K562 (cell line): ENCODE measurements at regions not wholly inside any gene's neighbourhood (a gene's known extent, or its start where the extent isn't known, plus 50 kb on each side); places are given as distances from the start of the nearest gene placed in this dataset.

Experiments used
- ATAC-seq: fragments of 200-7000 bp; cut with Tn5 transposase; 3 replicates; pipeline ENCODE4 v1.9.1; 2020; ENCODE audit warnings: moderate library complexity
- BruUV-seq: library from RNA; stranded (reverse); fragments of 400-500 nt; replicated peaks from 2 replicates; lab custom pipeline; 2021; lab: Mats Ljungman, UMichigan
- CTCF ChIA-PET: fragments of 300-600 bp; formaldehyde crosslinking; extraction: SDS; loops from one replicate; lab custom pipeline; 2021; ENCODE audit warnings: low intra/inter-chr PET ratio; lab: Yijun Ruan, JAX
- POLR2A ChIA-PET: fragments of 300-600, 350-650 bp; sonication (Branson Sonifier 250); formaldehyde crosslinking; extraction: SDS; loops from one replicate; lab custom pipeline; 2021; ENCODE audit warnings: antibody characterized with exemption, inconsistent platforms; lab: Yijun Ruan, JAX
- DNase-seq, 4 experiments: peaks; one replicate each; pipeline versions ENCODE4 v3.0.0 to v3.0.0-alpha.2; 2011 to 2018; ENCODE audit warnings: low spot score in 3 of 4, mixed read lengths in 3 of 4; ENCODE audit errors: extremely low read depth in 1 of 4
- FAIRE-seq: peaks from 2 replicates; lab custom pipeline; 2011; peaks lifted over from hg19 to GRCh38; lab: Jason Lieb, UNC
- H2AFZ ChIP-seq: 2 replicates; pipeline ENCODE4 v1.6.0; 2011; ENCODE audit warnings: low read depth, low read length, control low read depth, inconsistent platforms
- H3K27ac ChIP-seq: fragments of 200-600 bp; 3 replicates; pipeline ENCODE4 v1.8.0; 2011; ENCODE audit warnings: low read depth, mild to moderate bottlenecking, control low read depth, inconsistent platforms, low read length, moderate library complexity, mixed read lengths; ENCODE audit errors: extremely low read depth
- H3K27me3 ChIP-seq, 2 experiments: fragments of 300-600 bp in 1 of 2; 2 replicates in 1 of 2; 3 replicates in 1 of 2; pipeline versions ENCODE4 v1.6.0 to v1.8.0; 2011; ENCODE audit warnings: inconsistent platforms in 2 of 2, low read length in 2 of 2, mild to moderate bottlenecking in 1 of 2, mixed read lengths in 1 of 2, moderate library complexity in 1 of 2; ENCODE audit not compliant: control insufficient read depth in 2 of 2, insufficient read depth in 2 of 2
- H3K36me3 ChIP-seq: fragments of 300-600 bp; 3 replicates; pipeline ENCODE4 v1.8.0; 2011; ENCODE audit warnings: mild to moderate bottlenecking, low read length, inconsistent platforms; ENCODE audit not compliant: control insufficient read depth, insufficient read depth
- H3K4me1 ChIP-seq, 2 experiments: fragments of 200-600 bp in 1 of 2; replicated peaks in 1 of 2; 2 replicates in 1 of 2; 3 replicates in 1 of 2; pipeline versions ENCODE4 v1.5.1 to v1.8.0; 2011; ENCODE audit warnings: inconsistent platforms in 2 of 2, low read length in 2 of 2, mild to moderate bottlenecking in 1 of 2, mixed read lengths in 1 of 2, moderate library complexity in 1 of 2; ENCODE audit not compliant: control insufficient read depth in 2 of 2, insufficient read depth in 2 of 2
- H3K4me2 ChIP-seq: 2 replicates; pipeline ENCODE4 v1.6.1; 2011; ENCODE audit warnings: low read length, control low read depth, inconsistent platforms, mixed read lengths; ENCODE audit not compliant: insufficient read depth
- H3K4me3 ChIP-seq: fragments of 200-600 bp; sonication (generic), shearing (Covaris generic); 2 replicates; pipeline ENCODE4 v1.5.1; 2016; ENCODE audit warnings: control low read depth, inconsistent platforms
- H3K79me2 ChIP-seq: fragments of 200-600 bp; 3 replicates; pipeline ENCODE4 v1.8.0; 2011; ENCODE audit warnings: low read length, inconsistent platforms; ENCODE audit not compliant: control insufficient read depth, insufficient read depth
- H3K9ac ChIP-seq, 2 experiments: 2 replicates each; pipeline versions ENCODE4 v1.6.0 to v1.6.1; 2011; ENCODE audit warnings: low read depth in 2 of 2, low read length in 2 of 2, control low read depth in 1 of 2, inconsistent platforms in 1 of 2, mild to moderate bottlenecking in 1 of 2, mixed read lengths in 1 of 2; ENCODE audit not compliant: insufficient read depth in 1 of 2
- H3K9me1 ChIP-seq: one replicate; pipeline ENCODE4 v1.6.0; 2011; ENCODE audit warnings: inconsistent platforms, mild to moderate bottlenecking, low read length, moderate library complexity; ENCODE audit not compliant: control insufficient read depth, insufficient read depth
- H3K9me3 ChIP-seq: replicated peaks from 2 replicates; pipeline ENCODE4 v1.5.1; 2011; ENCODE audit warnings: low read depth, low read length, inconsistent platforms; ENCODE audit not compliant: control insufficient read depth, insufficient read depth
- H4K20me1 ChIP-seq: replicated peaks from 2 replicates; pipeline ENCODE4 v1.6.1; 2011; ENCODE audit warnings: low read length, inconsistent platforms, mixed read lengths; ENCODE audit not compliant: control insufficient read depth, insufficient read depth
- CBX1 ChIP-seq: sonication (generic); IDR thresholded peaks from 2 replicates; pipeline ENCODE4 v1.6.1; 2016; ENCODE audit warnings: antibody characterized with exemption, low read depth, mild to moderate bottlenecking
- CHD4 ChIP-seq: fragments of 200-600 bp; sonication (generic); IDR thresholded peaks from 3 replicates; pipeline ENCODE4 v1.6.1; 2012; ENCODE audit warnings: low read depth, mild to moderate bottlenecking, mixed read lengths, low read length, inconsistent platforms; ENCODE audit not compliant: insufficient read depth, insufficient replicate concordance, poor library complexity, severe bottlenecking
- COPS2 ChIP-seq: fragments of 450-650 bp; conservative IDR thresholded peaks from 2 replicates; pipeline ENCODE4 v1.6.1; 2016; ENCODE audit warnings: mild to moderate bottlenecking, moderate library complexity
- CTBP1 ChIP-seq: fragments of 450-650 bp; IDR thresholded peaks from 2 replicates; pipeline ENCODE4 v1.6.1; 2016; ENCODE audit warnings: borderline replicate concordance
- FOXK1 ChIP-seq: sonication (generic); formaldehyde crosslinking; IDR thresholded peaks from 2 replicates; pipeline ENCODE4 v1.8.0; 2022; ENCODE audit warnings: missing genetic modification reagents, mild to moderate bottlenecking, borderline replicate concordance
- HDGF ChIP-seq: fragments of 450-650 bp; IDR thresholded peaks from 2 replicates; pipeline ENCODE4 v1.6.1; 2016
- HNRNPH1 ChIP-seq: fragments of 200-400 bp; formaldehyde crosslinking; optimal IDR thresholded peaks from 2 replicates; pipeline ENCODE3; 2017; ENCODE audit warnings: low read depth, mild to moderate bottlenecking, low read length, moderate library complexity
- POLR2H ChIP-seq: IDR thresholded peaks from 2 replicates; pipeline ENCODE4 v1.6.1; 2016; ENCODE audit warnings: missing genetic modification characterization, low read depth, mild to moderate bottlenecking, control low read depth, missing compliant biosample characterization, moderate library complexity
- RBFOX2 ChIP-seq: fragments of 200-400 bp; formaldehyde crosslinking; IDR thresholded peaks from 2 replicates; pipeline ENCODE4 v1.6.1; 2017; ENCODE audit warnings: low read depth, mild to moderate bottlenecking, low read length, moderate library complexity
- SRF ChIP-seq, 2 experiments: fragments of 250-450, 450-650 bp in 1 of 2; sonication (Bioruptor Pico) in 1 of 2; sonication (generic) in 1 of 2; formaldehyde crosslinking; IDR thresholded peaks; 2 replicates each; pipeline versions ENCODE4 v1.5.0 to v1.5.1; 2020 to 2022; ENCODE audit warnings: mild to moderate bottlenecking in 1 of 2, missing genetic modification reagents in 1 of 2
- ZFPM2 ChIP-seq: fragments of 250-450 bp; sonication (Bioruptor Pico); IDR thresholded peaks from 2 replicates; pipeline ENCODE4 v1.5.1; 2022; ENCODE audit warnings: mild to moderate bottlenecking
- ZKSCAN8 ChIP-seq: fragments of 200-800 bp; sonication (Bioruptor generic); IDR thresholded peaks from 2 replicates; pipeline ENCODE4 v1.6.1; 2016; ENCODE audit warnings: missing genetic modification characterization, missing compliant biosample characterization
- ZNF431 ChIP-seq: sonication (generic); formaldehyde crosslinking; IDR thresholded peaks from 2 replicates; pipeline ENCODE4 v1.8.0; 2022; ENCODE audit warnings: mild to moderate bottlenecking, missing genetic modification reagents
- WGBS: fragments of 100-300 bp; shearing (Covaris generic); methylation state at CpG from one replicate; pipeline ENCODE4 v1.1.6; 2016; ENCODE audit warnings: low coverage, mixed read lengths; ENCODE audit not compliant: insufficient coverage; ENCODE audit errors: missing lambda C conversion rate; 5-methylcytosine and 5-hydroxymethylcytosine counted together
- in situ Hi-C: fragments of 300-500 bp; cut with MboI; formaldehyde crosslinking; loops from 4 replicates; pipeline ENCODE4 v1.15.0; 2018; ENCODE audit warnings: inconsistent platforms, mixed read lengths
- intact Hi-C: fragments of 100-400 bp; cut with micrococcal nuclease; formaldehyde crosslinking; loops from 2 replicates; pipeline ENCODE4 v1.14.2; 2022

DNA sequence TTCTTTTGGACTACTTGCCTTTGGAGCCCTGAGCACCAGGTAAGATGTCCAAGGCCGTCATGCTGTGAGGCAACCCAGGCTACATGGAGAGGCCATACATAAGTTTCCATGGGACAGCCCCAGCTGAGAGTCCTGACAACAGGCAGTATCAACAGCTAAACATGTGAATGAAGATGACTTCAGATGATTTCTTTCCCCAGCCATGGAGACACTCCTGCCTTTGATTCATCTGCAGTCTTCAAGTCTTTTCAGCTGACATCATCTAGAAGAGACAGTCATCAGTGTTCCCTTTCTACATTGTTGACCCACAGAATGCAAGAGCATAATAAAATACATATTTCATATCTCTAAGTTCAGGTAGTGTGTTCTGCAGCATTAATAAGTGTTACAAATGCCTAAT lies 398.7 kb downstream of the BTG1 start (continued):
- TF ChIP-seq RBFOX2 = no peak
- no peak for TF ChIP-seq HNRNPH1
- TF ChIP-seq ZKSCAN8 = no peak
- TF ChIP-seq SRF (CRISPR knock-in tag; IDR thresholded peaks at IDR 0.05) = no peak
- TF ChIP-seq, all 486 proteins: peak for 0

DNA sequence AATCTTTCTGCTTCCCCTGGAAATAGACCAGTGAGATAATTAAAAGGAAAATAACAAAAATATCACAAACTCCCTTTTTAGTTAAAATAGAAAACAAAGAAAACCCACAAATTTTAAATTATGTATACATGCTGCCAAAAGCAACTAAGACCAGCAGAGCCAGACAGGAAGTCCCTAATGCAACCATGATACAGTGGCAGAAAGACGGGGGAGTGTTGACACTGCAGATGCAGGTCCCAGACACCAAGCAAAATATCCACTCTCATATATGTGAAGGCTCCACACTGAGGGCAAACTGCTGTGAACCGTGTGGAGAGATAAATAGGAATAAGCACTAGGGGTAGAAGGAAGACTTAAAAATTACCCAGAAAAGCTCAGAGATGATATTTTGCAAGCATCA lies 401.0 kb downstream of the BTG1 start:
- FAIRE-seq = no peak
- BruUV-seq = no TSS peak
- Histone ChIP-seq H3K27me3 (no peaks in the 10 kb centered on the region), H4K20me1 (0 out of 2 replicates have a peak, but pooled peaks cover 3% of the 10 kb centered on the region), H3K36me3 (peaks cover 42% of the 10 kb centered on the region), H3K9ac (no peak overlapping the region), H3K79me2 (no peaks in the 10 kb centered on the region; the same call in 2 of the 3 replicates), H2AFZ (no peak overlapping the region), H3K4me1 (no peaks in the 10 kb centered on the region), H3K9me3 (no peaks in the 10 kb centered on the region), H3K4me3 (no peak overlapping the region), H3K9me1 (no peaks in the 10 kb centered on the region), H3K4me2 (no peak overlapping the region), H3K27ac (no peak overlapping the region)
- TF ChIP-seq FOXK1 (CRISPR knock-in tag) = no peak
- TF ChIP-seq ZFPM2 (CRISPR knock-in tag) = no peak
- TF ChIP-seq CHD4 = no peak
- no peak for TF ChIP-seq POLR2H (tag)
- TF ChIP-seq ZNF431 (CRISPR knock-in tag) = no peak
- TF ChIP-seq SRF (CRISPR knock-in tag; IDR thresholded peaks at IDR 0.05) = no peak
- TF ChIP-seq COPS2 = no peak
- TF ChIP-seq HDGF = no peak
- no peak for TF ChIP-seq CBX1
- TF ChIP-seq CTBP1 = no peak
- intact Hi-C loops (no loop called here), in situ Hi-C loops (no loop called here)
- no peak for DNase-seq
- ATAC-seq = peak; percentile 48; the same call in 2 of the 3 replicates
- WGBS = 52% methylated on average over 2 of the region's 2 CpGs
- POLR2A ChIA-PET = interaction anchor here (0.6 kb wide), 1 partner anchor 18 kb away, joined by 5 read pairs; no protein-coding TSS in a partner anchor
- CTCF ChIA-PET = no interaction called here
